ENCODE measurements at regions not wholly inside any gene's neighbourhood (a gene's known extent, or its start where the extent isn't known, plus 50 kb on each side); places are given as distances from the start of the nearest gene placed in this dataset.

- Mint-ChIP-seq H3K36me3 (ENCODE audit: low read depth) (no peaks in the 10 kb centered on the region), H3K9me3 (no peaks in the 10 kb centered on the region), H3K4me1 (ENCODE audit: low read depth) (no peaks in the 10 kb centered on the region), H3K27me3 (ENCODE audit: insufficient read depth) (peaks cover 7% of the 10 kb centered on the region), H3K27ac (no peak overlapping the region), H3K4me3 (no peak overlapping the region)
- intact Hi-C loops (cut with micrococcal nuclease) = no loop called here
- no peak for DNase-seq (ENCODE audit: low spot score)
These were observed 248.0 kb downstream of the RPS24 start for GRCh38 chr10:78281627-78282026.

- H3K4me3 Mint-ChIP-seq = no peak overlapping the region
- H3K27me3 Mint-ChIP-seq (ENCODE audit: insufficient read depth) = peaks cover 5% of the 10 kb centered on the region
- H3K4me1 Mint-ChIP-seq (ENCODE audit: low read depth) = no peaks in the 10 kb centered on the region
- H3K9me3 Mint-ChIP-seq = no peaks in the 10 kb centered on the region
- no peak for DNase-seq (ENCODE audit: low spot score)
- H3K27ac Mint-ChIP-seq = no peak overlapping the region
- H3K36me3 Mint-ChIP-seq (ENCODE audit: low read depth) = no peaks in the 10 kb centered on the region
- intact Hi-C loops (cut with micrococcal nuclease) = no loop called here
These were observed 249.5 kb downstream of the RPS24 start for GRCh38 chr10:78283069-78283682.

- Mint-ChIP-seq H3K27ac (no peak overlapping the region), H3K9me3 (no peaks in the 10 kb centered on the region), H3K27me3 (ENCODE audit: insufficient read depth) (peaks cover 5% of the 10 kb centered on the region), H3K4me3 (no peak overlapping the region), H3K36me3 (ENCODE audit: low read depth) (no peaks in the 10 kb centered on the region), H3K4me1 (ENCODE audit: low read depth) (no peaks in the 10 kb centered on the region)
- intact Hi-C loops (cut with micrococcal nuclease) = no loop called here
- no peak for DNase-seq (ENCODE audit: low spot score)
These were observed 250.7 kb downstream of the RPS24 start for GRCh38 chr10:78284381-78284780.

GRCh38 chr10:78285226-78285625, 251.6 kb downstream of the RPS24 start:
- no peak for DNase-seq (ENCODE audit: low spot score)
- H3K36me3 Mint-ChIP-seq (ENCODE audit: low read depth) = no peaks in the 10 kb centered on the region
- no peaks in the 10 kb centered on the region for H3K4me1 Mint-ChIP-seq (ENCODE audit: low read depth)
- no peak overlapping the region for H3K4me3 Mint-ChIP-seq
- no peak overlapping the region for H3K27ac Mint-ChIP-seq
- intact Hi-C loops (cut with micrococcal nuclease) = no loop called here
- no peaks in the 10 kb centered on the region for H3K9me3 Mint-ChIP-seq
- peaks cover 5% of the 10 kb centered on the region for H3K27me3 Mint-ChIP-seq (ENCODE audit: insufficient read depth)

- Mint-ChIP-seq H3K4me3 (no peak overlapping the region), H3K36me3 (ENCODE audit: low read depth) (no peaks in the 10 kb centered on the region), H3K27me3 (ENCODE audit: insufficient read depth) (peaks cover 5% of the 10 kb centered on the region), H3K9me3 (no peaks in the 10 kb centered on the region), H3K27ac (no peak overlapping the region), H3K4me1 (ENCODE audit: low read depth) (no peaks in the 10 kb centered on the region)
- DNase-seq (ENCODE audit: low spot score) = no peak
- intact Hi-C loops (cut with micrococcal nuclease) = no loop called here
These were observed 252.5 kb downstream of the RPS24 start for GRCh38 chr10:78286186-78286585.

- Mint-ChIP-seq H3K4me3 (no peak overlapping the region), H3K36me3 (ENCODE audit: low read depth) (no peaks in the 10 kb centered on the region), H3K27me3 (ENCODE audit: insufficient read depth) (peaks cover 5% of the 10 kb centered on the region), H3K27ac (no peak overlapping the region), H3K9me3 (no peaks in the 10 kb centered on the region), H3K4me1 (ENCODE audit: low read depth) (no peaks in the 10 kb centered on the region)
- intact Hi-C loops (cut with micrococcal nuclease) = no loop called here
- no peak for DNase-seq (ENCODE audit: low spot score)
These were observed 253.0 kb downstream of the RPS24 start for GRCh38 chr10:78286668-78287067.

- no peak overlapping the region for H3K4me3 Mint-ChIP-seq
- no peak overlapping the region for H3K27ac Mint-ChIP-seq
- intact Hi-C loops (cut with micrococcal nuclease) = no loop called here
- no peaks in the 10 kb centered on the region for H3K36me3 Mint-ChIP-seq (ENCODE audit: low read depth)
- no peaks in the 10 kb centered on the region for H3K4me1 Mint-ChIP-seq (ENCODE audit: low read depth)
- peaks cover 5% of the 10 kb centered on the region for H3K27me3 Mint-ChIP-seq (ENCODE audit: insufficient read depth)
- no peak for DNase-seq (ENCODE audit: low spot score)
- no peaks in the 10 kb centered on the region for H3K9me3 Mint-ChIP-seq
These were observed 254.0 kb downstream of the RPS24 start for GRCh38 chr10:78287618-78288017.

GRCh38 chr10:78288663-78289062, 255.0 kb downstream of the RPS24 start:
- no peak overlapping the region for H3K27ac Mint-ChIP-seq
- no peaks in the 10 kb centered on the region for H3K36me3 Mint-ChIP-seq (ENCODE audit: low read depth)
- H3K4me1 Mint-ChIP-seq (ENCODE audit: low read depth) = no peaks in the 10 kb centered on the region
- peaks cover 3% of the 10 kb centered on the region for H3K27me3 Mint-ChIP-seq (ENCODE audit: insufficient read depth)
- H3K4me3 Mint-ChIP-seq = no peak overlapping the region
- DNase-seq (ENCODE audit: low spot score) = no peak
- intact Hi-C loops (cut with micrococcal nuclease) = no loop called here
- no peaks in the 10 kb centered on the region for H3K9me3 Mint-ChIP-seq

- intact Hi-C loops (cut with micrococcal nuclease) = no loop called here
- DNase-seq (ENCODE audit: low spot score) = no peak
- H3K36me3 Mint-ChIP-seq (ENCODE audit: low read depth) = no peaks in the 10 kb centered on the region
- no peaks in the 10 kb centered on the region for H3K4me1 Mint-ChIP-seq (ENCODE audit: low read depth)
- no peak overlapping the region for H3K4me3 Mint-ChIP-seq
- H3K9me3 Mint-ChIP-seq = no peaks in the 10 kb centered on the region
- peaks cover 2% of the 10 kb centered on the region for H3K27me3 Mint-ChIP-seq (ENCODE audit: insufficient read depth)
- H3K27ac Mint-ChIP-seq = no peak overlapping the region
These were observed 256.6 kb downstream of the RPS24 start for GRCh38 chr10:78290131-78290750.

- Mint-ChIP-seq H3K4me3 (no peak overlapping the region), H3K36me3 (ENCODE audit: low read depth) (no peaks in the 10 kb centered on the region), H3K4me1 (ENCODE audit: low read depth) (no peaks in the 10 kb centered on the region), H3K27ac (no peak overlapping the region), H3K9me3 (no peaks in the 10 kb centered on the region), H3K27me3 (ENCODE audit: insufficient read depth) (peaks cover 3% of the 10 kb centered on the region)
- DNase-seq (ENCODE audit: low spot score) = no peak
- intact Hi-C loops (cut with micrococcal nuclease) = no loop called here
These were observed 258.1 kb downstream of the RPS24 start for GRCh38 chr10:78291722-78292121.

- no peak overlapping the region for H3K27ac Mint-ChIP-seq
- no peak overlapping the region for H3K4me3 Mint-ChIP-seq
- H3K9me3 Mint-ChIP-seq = no peaks in the 10 kb centered on the region
- no peaks in the 10 kb centered on the region for H3K4me1 Mint-ChIP-seq (ENCODE audit: low read depth)
- no peaks in the 10 kb centered on the region for H3K36me3 Mint-ChIP-seq (ENCODE audit: low read depth)
- DNase-seq (ENCODE audit: low spot score) = no peak
- intact Hi-C loops (cut with micrococcal nuclease) = no loop called here
- peaks cover 3% of the 10 kb centered on the region for H3K27me3 Mint-ChIP-seq (ENCODE audit: insufficient read depth)
These were observed 258.8 kb downstream of the RPS24 start for GRCh38 chr10:78292250-78292981.

GRCh38 chr10:78292982-78293865, 259.6 kb downstream of the RPS24 start:
- Mint-ChIP-seq H3K36me3 (ENCODE audit: low read depth) (no peaks in the 10 kb centered on the region), H3K4me1 (ENCODE audit: low read depth) (no peaks in the 10 kb centered on the region), H3K27me3 (ENCODE audit: insufficient read depth) (peaks cover 3% of the 10 kb centered on the region), H3K4me3 (no peak overlapping the region), H3K9me3 (no peaks in the 10 kb centered on the region), H3K27ac (no peak overlapping the region)
- intact Hi-C loops (cut with micrococcal nuclease) = no loop called here
- DNase-seq (ENCODE audit: low spot score) = no peak

- peaks cover 3% of the 10 kb centered on the region for H3K27me3 Mint-ChIP-seq (ENCODE audit: insufficient read depth)
- H3K27ac Mint-ChIP-seq = no peak overlapping the region
- intact Hi-C loops (cut with micrococcal nuclease) = no loop called here
- H3K4me3 Mint-ChIP-seq = no peak overlapping the region
- DNase-seq (ENCODE audit: low spot score) = no peak
- peaks cover 6% of the 10 kb centered on the region for H3K4me1 Mint-ChIP-seq (ENCODE audit: low read depth)
- H3K36me3 Mint-ChIP-seq (ENCODE audit: low read depth) = no peaks in the 10 kb centered on the region
- H3K9me3 Mint-ChIP-seq = no peaks in the 10 kb centered on the region
These were observed 261.6 kb downstream of the RPS24 start for GRCh38 chr10:78295242-78295641.

Measured in activated T-helper 1 cell treated with anti-CD3 and anti-CD28 coated beads, Interleukin-12 subunit alpha, Interleukin-12 subunit beta, Interleukin-2, Interleukin-4 antibody, amounts not matched to agents 30 ng/mL and 10 ng/mL and 1 ng/mL, durations not matched to agents 14 hours and 24 hours and 36 hours (primary cell).